ENCODE measurements at regions not wholly inside any gene's neighbourhood (a gene's known extent, or its start where the extent isn't known, plus 50 kb on each side); places are given as distances from the start of the nearest gene placed in this dataset.
"Not testable (repeated sequence)": the region's sequence is repeated elsewhere in the genome, so short reads cannot be mapped to it uniquely, and the experiment has no call there.

DNA sequence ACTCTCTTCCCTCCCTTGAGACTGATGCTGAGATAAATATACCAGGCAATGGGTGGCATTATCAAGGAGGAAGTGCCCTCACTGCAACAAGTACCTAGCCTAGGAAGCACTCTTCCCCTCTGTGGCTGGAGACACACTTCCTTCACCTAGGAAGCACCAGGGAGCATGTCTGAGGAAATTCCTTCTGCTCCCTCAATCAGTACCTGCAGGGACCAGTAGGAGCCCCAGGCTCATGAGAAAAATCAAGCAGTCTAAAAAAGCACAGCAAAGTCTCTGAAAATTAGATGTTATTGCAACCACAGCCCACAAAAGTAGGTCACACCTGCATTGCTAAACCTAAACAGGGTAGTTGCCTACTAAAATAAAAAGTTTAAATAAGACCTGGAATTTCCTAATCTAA lies 78.2 kb upstream of the TRPM1 start:
- no peak for DNase-seq

DNA sequence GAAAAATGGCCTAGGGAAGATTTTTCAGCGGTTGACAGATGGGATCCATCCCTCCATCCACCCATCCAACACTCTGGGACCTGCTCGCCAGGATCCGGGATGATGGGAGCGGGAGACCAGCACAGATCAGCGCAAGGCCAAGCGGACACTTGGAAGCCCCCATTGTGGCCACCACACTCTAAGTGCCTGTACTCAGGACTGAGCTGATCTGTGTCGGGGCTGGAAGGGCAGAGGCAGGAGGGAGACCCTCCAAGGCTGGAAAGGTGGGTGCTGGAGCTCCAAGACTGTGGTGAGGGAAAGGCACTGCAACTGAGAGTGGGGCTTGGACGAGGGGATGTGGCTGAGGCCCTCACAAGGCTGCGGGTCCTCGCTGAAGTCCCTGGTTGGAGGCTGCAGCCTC lies 91.8 kb upstream of the TRPM1 start:
- DNase-seq = no peak

DNA sequence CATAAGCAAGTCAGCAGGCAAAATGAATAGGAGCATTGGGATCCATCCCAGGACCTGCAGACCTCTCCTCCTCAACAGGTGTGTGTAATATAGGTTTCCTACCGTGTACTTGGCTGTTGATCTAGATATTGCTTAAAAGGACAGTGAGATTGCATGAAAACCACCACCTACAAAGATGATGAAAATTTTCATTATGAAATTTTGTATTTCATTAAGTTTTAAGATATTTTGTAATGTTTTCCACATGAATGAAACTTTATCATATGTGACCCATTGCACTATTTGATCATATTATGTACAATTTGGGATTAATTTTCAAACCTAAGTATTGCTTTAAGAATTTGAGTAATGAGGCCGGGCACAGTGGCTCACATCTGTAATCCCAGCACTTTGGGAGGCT lies 94.3 kb upstream of the TRPM1 start:
- no peak for DNase-seq

GRCh38 chr15:31197497-31198414 lies 96.2 kb upstream of the TRPM1 start:
- peak in 1 of 2 experiments; percentile 44 for DNase-seq

- peak; percentile 38 to 71 for DNase-seq
Measured at GRCh38 chr15:31200735-31201151, 99.2 kb upstream of the TRPM1 start.

GRCh38 chr15:31202953-31203352 lies 101.4 kb upstream of the TRPM1 start:
- no peak for DNase-seq

DNA sequence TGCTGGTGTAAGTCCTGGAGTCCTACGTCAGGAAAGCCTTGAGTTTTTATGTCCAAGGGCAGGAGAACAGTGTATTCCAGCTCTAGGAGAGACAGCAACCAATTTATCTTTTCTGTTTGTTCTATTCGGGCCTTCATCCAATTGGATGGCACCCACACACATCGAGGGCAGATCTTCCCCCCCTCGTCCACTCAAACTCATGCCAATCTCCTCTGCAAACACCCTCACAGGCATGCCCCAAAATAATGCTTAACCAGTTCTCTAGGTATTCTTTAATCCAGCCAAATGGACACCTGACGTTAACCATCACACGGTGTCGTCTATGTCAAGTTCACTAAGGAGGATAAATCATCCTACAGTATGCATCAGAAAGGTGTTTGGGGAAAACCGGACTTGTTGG lies 102.5 kb upstream of the TRPM1 start:
- no peak for DNase-seq

- no peak for DNase-seq
Measured at GRCh38 chr15:31206386-31207181, 105.1 kb upstream of the TRPM1 start.

DNA sequence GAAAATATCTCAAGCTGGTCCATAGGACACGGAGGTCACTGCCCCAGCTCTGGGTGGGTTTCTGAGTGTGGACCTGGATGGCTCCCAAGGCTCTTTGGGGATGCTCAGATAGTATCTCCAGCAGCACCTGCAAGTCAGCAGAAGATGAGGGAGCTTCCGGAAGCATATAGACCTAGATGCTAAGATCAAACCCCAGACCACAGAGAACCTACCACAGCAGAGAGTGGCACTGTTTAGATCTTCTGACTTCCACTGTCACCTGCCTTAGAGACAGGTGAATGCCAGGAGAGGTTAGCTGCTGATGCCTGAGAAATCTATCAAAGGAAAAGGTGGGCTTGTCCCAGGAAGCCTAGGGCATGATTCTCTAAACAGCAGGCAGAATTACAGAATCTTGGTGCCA lies 105.7 kb upstream of the TRPM1 start:
- DNase-seq = no peak

DNA sequence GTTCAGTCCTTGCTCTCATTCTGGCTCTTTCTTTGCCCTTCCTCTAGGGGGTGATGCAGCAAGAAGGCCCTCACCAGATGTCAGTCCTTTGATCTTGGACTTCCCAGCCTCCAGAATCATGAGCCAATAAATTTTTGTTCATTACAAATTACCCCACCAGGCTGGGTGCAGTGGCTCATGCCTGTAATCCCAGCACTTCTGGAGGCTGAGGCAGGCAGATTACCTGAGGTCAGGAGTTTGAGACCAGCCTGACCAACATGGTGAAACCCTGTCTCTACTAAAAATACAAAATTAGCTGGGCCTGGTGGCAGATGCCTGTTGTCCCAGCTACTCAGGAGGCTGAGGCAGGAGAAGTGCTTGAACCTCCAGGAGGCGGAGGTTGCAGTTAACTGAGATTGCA lies 106.3 kb upstream of the TRPM1 start:
- not testable (repeated sequence) for DNase-seq

DNA sequence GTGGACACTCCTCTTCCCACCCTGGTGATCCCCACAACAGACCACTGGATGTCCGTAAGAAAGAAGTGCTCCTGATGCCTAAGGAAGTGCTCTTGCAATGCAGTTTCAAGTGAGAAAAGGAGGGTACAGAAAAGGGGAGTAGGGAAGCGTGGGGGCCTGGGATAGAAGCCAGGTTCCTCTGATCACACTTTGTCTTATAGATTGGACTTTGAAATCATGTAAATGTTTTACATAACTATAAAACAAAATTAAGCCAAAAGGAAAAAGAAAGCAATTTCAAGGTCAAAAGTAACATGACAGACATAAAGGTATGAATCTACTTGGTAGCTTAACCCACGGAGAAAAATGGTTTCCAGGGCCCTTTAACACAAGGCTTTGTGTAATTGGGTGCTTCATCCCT lies 107.3 kb upstream of the TRPM1 start:
- no peak for DNase-seq

DNA sequence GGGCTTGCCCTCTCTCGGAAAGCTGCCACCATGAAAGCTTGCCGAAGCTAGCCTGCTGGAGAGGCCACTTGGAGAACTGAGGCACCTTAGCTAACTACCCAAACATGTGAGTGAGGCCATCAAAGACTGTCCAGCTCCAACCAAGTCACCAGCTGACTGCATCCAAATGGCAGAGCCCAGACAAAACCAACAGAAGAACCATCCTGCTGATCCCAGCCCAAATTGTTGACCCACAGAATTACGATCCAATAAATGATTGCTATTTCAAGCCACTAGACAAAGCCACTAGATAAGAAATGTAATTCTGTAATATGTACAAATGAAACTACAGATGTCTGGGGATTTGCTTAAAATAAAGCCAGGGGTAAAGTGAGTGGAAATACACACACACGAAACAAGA lies 109.8 kb upstream of the TRPM1 start:
- DNase-seq = no peak

GRCh38 chr15:31212326-31213080 lies 111.0 kb upstream of the TRPM1 start:
- no peak for DNase-seq

DNA sequence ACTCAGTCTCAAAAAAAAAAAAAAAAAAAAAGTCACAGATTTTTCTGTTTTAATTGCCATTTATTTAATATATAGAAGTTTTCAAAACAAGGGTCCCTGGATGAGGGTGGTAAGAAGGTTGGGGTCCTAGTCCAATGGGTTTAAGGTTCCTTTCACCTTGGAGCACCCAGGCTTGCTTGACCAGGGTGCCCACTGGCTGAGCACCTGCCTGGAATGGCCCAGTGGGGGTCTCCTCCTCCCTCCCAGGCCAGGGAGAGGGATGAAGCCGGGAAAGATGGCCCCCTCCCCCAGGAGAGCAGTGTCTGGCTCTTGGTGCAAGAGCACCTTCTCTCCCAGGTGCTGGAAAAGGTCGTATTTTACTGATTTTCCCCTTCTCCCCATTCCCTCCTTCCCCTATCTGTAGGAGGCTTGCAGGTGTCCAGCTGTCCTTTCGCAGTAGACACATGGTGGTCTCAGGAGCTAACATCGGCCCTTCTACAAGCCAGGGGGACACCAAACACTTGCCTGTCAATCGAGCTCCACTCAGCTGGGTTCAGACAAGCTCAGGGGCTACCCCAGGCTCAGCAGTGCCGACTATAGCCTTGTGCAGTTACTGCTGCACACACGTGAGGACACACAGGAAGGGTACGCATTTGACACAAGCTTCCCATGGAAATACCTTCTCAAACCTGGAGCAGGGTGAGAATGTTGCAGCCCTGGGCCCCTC lies 112.3 kb upstream of the KLF13 start:
- DNase-seq = no peak

DNA sequence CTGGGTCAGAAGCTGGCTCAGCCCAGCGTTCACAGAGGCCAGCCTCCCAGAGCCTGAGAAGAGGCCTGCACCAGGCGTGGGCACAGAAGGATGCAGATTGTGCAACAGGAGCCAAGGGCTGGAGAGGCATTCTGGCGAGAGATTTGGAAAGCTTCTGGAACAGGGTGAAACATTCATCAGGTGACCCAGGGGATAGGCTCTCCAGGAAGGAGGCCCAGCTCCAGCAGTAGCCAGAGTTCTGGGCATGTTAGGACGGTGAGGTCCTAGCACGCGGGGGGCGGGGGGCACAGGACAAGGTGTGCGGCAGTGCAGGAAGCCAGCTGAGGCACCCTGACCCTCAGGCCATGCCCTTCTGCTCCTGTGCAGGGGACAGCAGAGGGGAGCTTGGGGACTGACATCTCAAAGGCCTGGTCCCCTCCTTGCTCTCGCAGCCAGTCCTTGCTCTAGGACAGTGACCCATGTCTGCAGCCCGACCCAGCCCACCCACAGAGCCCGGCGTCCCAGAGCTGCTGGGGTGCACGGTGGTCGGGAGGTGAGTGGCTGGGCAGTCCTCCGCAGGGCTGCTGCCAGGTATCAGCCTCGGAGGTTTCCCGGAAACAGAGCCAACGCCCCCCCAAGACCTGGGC lies 111.7 kb upstream of the KLF13 start:
- DNase-seq = no peak

- peak; percentile 71 to 86 for DNase-seq
Measured at GRCh38 chr15:31215490-31216214, 111.0 kb upstream of the KLF13 start.

GRCh38 chr15:31216215-31216911 lies 110.3 kb upstream of the KLF13 start:
- DNase-seq = peak in 1 of 2 experiments; percentile 29

GRCh38 chr15:31217067-31217466 lies 109.6 kb upstream of the KLF13 start:
- DNase-seq = no peak

DNA sequence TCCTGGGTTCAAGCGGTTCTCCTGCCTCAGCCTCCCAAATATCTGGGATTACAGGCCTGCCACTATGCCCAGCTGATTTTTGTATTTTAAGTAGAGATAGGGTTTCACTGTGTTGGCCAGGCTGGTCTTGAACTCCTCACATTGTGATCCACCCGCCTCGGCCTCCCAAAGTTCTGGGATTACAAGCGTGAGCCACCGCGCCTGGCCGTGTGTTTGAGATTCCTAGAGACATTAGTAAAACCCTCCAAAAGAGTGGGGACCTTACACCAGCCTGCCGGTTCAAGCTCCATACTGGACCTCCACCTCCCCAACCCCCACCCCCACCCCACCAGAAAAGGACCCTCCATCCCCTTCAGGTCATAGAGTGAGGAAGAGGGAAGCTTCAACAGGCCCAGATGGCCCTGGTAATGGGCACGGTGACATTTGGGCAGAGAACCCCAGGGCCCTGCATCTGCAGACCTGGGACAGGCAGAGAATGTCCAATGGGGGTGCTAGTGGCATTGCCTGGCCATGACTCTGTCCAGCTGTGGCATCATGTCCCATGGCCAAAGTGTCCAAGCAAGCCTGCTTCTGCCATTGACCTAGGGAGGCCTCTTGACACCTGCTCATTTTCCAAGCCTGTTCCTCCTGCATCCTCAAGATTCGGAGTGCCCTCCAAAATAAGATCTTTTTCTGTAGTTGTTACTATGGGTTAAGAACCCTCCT lies 108.9 kb upstream of the KLF13 start:
- DNase-seq = no peak

GRCh38 chr15:31219221-31219620 lies 107.4 kb upstream of the KLF13 start:
- no peak for DNase-seq

Measured in stimulated activated CD4-positive, alpha-beta T cell treated with anti-CD3 and anti-CD28 coated beads, Interleukin-4, amount 100 ng/mL, for 4 hours (primary cell).